C4-2B (cell line): ENCODE measurements at regions not wholly inside any gene's neighbourhood (a gene's known extent, or its start where the extent isn't known, plus 50 kb on each side); places are given as distances from the start of the nearest gene placed in this dataset.

Source experiments
- H3K27ac ChIP-seq: fragments of 450-650 bp; 2 replicates; pipeline ENCODE4 v1.5.1; 2017
- CTCF ChIP-seq: fragments of 450-650 bp; conservative IDR thresholded peaks from 2 replicates; pipeline ENCODE4 v1.5.1; 2017; ENCODE audit warnings: mild to moderate bottlenecking
- ZFX ChIP-seq: fragments of 450-650 bp; IDR thresholded peaks from 2 replicates; pipeline ENCODE4 v1.6.1; 2017

GRCh38 chr6:147055821-147056392, 148.3 kb upstream of the STXBP5 start:
- TF ChIP-seq ZFX (no peak), CTCF (no peak)
- H3K27ac ChIP-seq, result no peak overlapping the region

- no peak overlapping the region for H3K27ac ChIP-seq
- no peak for TF ChIP-seq CTCF
- TF ChIP-seq ZFX, result no peak
Measured at GRCh38 chr6:147057188-147057587, 147.0 kb upstream of the STXBP5 start.

DNA sequence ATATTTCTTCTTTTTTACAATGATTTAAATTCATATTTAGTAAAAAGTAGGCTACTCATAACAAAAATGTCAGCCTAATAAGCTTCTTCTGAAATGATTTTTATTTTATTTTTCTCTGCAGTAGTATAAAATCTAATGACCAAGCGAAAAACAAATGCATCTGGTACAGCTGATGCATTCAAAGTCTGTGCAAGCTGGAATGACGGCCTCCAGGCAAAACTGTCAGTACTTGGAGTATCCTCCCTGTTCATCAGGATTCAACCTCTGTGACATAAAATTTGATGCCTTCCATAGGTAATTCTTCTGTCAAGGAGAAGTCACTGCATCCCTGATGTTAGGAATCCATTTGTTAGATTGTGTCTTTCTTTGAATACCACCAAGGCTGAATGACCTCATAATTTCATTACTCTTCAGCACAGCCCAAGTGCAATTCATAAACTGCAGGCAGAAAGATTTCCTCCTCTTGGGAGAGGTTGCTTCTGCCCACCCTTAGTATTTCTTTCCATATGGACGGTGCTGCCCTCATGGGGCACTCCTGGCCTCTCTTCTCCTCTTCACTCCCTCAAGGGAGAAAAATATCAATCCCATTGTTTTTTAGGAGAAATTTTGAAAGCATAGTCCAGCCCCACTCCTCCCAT, 146.4 kb upstream of the STXBP5 start:
- TF ChIP-seq ZFX, result no peak
- TF ChIP-seq CTCF, result no peak
- no peak overlapping the region for H3K27ac ChIP-seq

DNA sequence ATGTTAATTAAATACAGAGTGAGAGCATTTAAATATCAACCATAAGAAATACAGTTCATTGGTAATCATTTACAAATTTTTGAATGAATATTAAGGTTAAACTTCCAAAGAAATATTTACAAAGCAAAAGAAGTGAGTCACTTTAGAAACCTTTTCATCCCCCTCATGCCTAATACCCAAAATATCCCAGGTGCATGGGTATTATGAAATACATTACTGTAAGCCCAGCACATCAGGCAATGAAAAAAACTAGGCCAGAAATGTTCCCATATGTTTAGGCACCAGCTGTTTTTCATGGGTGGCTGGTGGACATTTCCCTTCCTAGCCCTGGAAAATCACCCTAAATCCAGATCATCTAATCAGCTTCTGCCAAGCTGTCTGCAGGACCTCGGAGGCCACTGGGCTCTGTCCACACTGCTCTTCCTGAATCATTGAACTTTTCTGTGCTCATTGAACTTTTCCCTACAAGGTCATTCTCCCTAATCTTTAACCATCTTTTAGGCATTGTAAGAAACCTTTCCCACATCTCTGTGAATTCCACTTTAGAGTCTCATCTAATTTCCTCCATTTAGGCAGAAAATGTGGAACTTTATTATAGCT, 145.3 kb upstream of the STXBP5 start:
- no peak overlapping the region for H3K27ac ChIP-seq
- TF ChIP-seq ZFX (no peak), CTCF (no peak)

GRCh38 chr6:147060636-147061035, 143.6 kb upstream of the STXBP5 start:
- no peak overlapping the region for H3K27ac ChIP-seq
- TF ChIP-seq ZFX (no peak), CTCF (no peak)

DNA sequence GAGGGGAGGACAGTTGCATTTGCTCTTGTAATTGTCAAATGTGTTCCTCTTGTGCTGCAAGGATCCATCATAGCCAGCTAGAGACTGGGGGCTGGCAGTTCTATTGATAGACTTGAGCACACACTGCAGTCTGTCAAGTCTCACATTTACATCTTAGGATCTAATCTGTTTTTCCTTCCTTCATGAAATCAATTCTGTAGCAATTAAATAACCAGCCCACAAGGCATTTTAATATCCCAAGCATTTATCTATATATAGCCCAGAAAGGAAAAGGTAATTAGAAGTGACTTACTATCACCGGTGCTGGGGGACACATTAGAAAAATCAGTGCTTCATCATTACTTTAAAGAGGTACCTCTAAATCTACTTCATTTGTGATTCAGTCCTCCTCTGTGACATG, 143.0 kb upstream of the STXBP5 start:
- no peak overlapping the region for H3K27ac ChIP-seq
- TF ChIP-seq ZFX, result no peak
- no peak for TF ChIP-seq CTCF

DNA sequence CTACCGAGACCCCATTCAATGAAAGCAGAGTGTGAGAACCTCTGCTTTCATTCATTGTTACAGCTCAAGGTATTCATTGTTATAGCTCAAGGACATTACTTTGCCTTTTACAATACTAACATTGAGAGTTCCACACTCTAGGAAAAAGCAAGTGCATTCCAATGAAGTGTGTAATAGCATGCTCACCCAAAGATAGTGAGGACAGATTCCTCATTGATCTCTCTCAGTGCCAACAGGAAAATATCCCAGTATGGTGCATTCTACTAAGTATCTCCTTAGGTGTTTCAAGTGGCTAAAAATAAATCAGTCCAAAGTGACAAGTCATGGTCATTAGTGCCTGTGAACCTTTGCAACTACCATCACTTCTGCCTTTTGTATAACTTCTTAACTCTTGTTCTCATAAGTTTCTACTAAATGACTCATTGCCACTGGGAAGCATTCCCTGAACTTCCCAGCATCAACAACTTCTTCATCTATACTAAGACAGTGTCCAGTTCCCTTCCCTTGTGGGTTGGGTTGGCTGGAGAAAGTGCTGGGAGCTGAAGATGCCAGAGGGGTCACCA, 140.7 kb upstream of the STXBP5 start:
- no peak overlapping the region for H3K27ac ChIP-seq
- TF ChIP-seq ZFX (no peak), CTCF (no peak)
